C4-2B (cell line): ENCODE measurements at regions not wholly inside any gene's neighbourhood (a gene's known extent, or its start where the extent isn't known, plus 50 kb on each side); places are given as distances from the start of the nearest gene placed in this dataset.

Experiments
- H3K27ac ChIP-seq: fragments of 450-650 bp; 2 replicates; pipeline ENCODE4 v1.5.1; 2017
- ZFX ChIP-seq: fragments of 450-650 bp; IDR thresholded peaks from 2 replicates; pipeline ENCODE4 v1.6.1; 2017
- TF ChIP-seq, protein P1 (sequence below): fragments of 450-650 bp; conservative IDR thresholded peaks from 2 replicates; pipeline ENCODE4 v1.5.1; 2017; ENCODE audit warnings: mild to moderate bottlenecking

DNA sequence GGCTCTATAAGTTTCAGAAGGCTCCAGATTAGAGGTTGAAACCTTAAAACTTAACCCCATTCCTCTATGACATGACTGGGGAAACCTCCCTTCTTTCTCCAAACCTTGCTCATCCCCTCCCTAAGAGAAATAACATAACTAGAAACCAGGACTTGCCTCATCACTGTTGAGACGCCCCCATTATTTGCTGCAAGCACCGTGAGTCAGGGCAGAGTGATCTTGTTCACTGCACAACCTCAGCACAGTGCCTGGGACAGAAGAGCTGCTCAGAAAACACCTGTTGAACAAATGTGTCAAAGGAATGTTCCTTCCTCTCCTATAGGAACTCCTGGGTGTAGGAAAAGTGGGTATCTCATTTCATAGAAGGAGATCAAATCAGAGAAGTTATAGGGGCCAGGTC is 132.7 kb upstream of the CTAGE1 start:
- TF ChIP-seq ZFX, result no peak
- TF ChIP-seq, protein P1, sequence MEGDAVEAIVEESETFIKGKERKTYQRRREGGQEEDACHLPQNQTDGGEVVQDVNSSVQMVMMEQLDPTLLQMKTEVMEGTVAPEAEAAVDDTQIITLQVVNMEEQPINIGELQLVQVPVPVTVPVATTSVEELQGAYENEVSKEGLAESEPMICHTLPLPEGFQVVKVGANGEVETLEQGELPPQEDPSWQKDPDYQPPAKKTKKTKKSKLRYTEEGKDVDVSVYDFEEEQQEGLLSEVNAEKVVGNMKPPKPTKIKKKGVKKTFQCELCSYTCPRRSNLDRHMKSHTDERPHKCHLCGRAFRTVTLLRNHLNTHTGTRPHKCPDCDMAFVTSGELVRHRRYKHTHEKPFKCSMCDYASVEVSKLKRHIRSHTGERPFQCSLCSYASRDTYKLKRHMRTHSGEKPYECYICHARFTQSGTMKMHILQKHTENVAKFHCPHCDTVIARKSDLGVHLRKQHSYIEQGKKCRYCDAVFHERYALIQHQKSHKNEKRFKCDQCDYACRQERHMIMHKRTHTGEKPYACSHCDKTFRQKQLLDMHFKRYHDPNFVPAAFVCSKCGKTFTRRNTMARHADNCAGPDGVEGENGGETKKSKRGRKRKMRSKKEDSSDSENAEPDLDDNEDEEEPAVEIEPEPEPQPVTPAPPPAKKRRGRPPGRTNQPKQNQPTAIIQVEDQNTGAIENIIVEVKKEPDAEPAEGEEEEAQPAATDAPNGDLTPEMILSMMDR, result no peak
- H3K27ac ChIP-seq, result no peak overlapping the region

DNA sequence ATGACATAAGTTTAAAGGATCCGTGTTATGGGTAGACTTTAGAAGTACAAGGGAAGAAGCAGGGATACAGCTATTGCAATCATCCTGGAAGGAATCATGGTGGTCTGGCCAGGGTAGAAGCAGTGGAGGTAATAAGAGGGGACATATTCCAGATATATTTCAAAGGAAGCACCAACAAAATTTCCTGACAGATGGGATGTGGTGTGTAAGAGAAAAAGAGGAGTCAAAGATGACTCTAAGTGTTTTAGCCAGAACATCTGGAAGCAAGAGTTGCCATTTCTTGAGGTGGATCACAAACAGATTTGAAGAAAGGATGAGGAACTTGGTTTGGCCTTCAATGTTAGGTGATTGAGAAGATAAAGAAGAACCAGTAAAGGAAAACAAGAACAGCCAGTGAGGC is 133.1 kb upstream of the CTAGE1 start:
- H3K27ac ChIP-seq, result no peak overlapping the region
- TF ChIP-seq, protein P1, result no peak
- TF ChIP-seq ZFX, result no peak

DNA sequence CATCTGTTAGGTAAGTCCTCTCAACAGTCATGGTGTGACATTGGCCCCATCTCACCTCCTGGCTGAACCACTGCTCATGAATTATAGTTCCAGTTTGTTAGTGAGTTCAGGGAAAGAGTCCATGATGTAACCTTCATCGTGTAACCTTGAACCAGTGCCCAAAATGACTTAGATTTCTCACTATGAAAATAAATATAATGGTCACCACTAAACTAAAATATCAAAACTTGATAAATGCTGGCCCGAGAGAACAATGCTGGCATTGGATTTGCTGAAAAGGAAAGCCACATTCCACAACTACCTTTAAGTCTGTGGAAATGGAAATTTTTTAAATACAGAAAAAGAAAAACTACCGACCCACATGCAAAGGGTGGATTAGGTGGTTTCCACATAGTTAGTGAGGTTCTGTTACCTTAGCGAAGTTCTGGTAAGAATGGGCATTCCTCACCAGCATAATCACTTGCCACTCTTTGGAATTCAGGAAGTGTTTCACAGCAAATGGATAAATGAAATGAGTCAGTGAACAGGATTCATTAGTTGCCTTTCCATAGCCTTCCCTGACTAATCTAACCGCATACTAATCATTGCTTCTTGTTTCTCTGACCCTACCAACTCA is 133.9 kb upstream of the CTAGE1 start:
- no peak for TF ChIP-seq ZFX
- no peak overlapping the region for H3K27ac ChIP-seq

DNA sequence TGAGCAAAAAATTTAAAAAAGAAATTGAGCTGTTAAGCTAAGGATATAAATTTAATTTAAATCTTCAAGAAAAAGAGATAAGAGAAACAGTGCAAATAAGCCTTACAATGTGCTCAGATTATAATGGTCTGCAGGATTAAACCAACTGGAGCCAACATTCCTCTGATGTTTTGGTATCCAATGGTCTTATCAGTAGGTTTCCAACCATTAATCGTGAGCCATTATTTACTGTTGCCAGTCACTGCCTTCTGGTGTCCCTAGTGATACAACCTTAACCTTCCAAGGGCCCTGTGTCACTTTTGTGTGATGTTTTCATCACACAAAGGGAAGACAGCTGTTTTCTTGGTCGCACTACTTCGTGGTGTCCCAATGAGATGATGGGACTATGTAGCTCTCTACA is 134.5 kb upstream of the CTAGE1 start:
- TF ChIP-seq ZFX, result no peak
- TF ChIP-seq, protein P1, result no peak
- no peak overlapping the region for H3K27ac ChIP-seq

DNA sequence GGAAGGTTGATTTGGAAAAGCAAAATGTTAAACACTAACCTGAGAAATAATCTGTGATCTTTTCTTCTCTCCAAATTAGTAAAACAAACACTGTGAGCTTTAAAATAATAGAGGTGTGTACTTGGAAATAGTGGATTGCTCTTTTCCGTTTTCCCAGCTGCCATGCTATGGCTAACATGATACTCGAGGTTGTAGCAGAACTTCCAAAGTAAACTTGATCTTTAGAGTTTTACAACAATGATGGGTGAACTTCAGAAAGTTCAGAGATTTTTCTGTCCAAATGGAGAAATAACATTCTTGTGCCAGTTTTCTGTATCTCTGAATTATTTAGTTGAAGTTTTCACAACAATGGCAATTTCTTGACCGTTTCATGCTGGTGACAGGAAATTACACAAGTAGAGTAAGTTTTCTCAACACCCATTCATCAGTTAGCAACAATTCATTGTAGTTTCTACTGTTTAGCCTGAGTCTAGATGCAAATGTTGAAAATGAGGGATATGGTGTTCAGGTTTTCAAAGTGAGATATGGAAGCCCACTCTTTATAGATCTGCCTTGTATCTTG is 135.3 kb upstream of the CTAGE1 start:
- TF ChIP-seq, protein P1, result no peak
- TF ChIP-seq ZFX, result no peak
- no peak overlapping the region for H3K27ac ChIP-seq

DNA sequence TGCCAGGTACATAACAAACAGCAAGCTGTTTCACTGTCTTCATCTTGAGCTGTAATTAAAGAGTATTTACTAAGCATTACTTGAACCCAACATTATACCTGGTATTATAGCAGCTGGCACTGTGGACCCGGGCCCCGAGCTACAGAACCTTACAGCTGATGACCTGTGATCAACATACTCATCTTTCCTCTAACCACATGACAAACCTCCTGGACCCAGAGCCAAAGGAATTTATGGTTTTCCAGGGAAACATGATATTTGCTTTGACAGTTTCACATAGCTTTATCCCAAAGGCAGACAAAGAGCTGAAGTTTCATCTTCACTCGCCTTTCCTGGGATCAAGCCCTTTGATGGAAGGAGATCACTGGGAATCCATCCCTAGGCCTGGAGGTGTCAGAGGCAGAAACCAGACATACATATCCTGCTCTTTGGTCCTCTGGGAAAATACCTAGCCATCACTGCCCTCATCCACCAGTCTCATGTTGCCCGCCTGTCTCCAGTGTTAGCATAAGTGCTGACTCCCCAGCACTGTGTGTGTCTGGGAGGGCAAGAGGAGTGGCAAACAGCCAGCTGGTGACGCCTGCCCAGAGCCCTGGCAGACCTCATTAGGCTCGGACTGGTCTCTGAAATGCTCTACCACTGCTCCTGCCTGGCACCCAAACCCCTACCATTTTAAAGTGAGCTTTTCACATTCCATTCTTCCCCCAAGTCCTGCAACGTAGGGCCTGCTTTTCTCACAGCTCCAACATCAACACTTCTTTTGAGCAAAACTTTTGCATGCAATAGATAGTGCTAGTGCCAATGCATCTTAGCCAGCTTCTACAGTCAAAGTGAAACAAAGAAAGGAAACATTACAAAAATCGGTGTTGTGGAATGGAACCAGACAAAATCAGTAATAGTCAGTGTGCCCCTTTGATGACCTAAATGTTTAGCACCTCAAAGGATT is 138.8 kb upstream of the CTAGE1 start:
- H3K27ac ChIP-seq, result no peak overlapping the region
- TF ChIP-seq, protein P1, result no peak
- TF ChIP-seq ZFX, result no peak

DNA sequence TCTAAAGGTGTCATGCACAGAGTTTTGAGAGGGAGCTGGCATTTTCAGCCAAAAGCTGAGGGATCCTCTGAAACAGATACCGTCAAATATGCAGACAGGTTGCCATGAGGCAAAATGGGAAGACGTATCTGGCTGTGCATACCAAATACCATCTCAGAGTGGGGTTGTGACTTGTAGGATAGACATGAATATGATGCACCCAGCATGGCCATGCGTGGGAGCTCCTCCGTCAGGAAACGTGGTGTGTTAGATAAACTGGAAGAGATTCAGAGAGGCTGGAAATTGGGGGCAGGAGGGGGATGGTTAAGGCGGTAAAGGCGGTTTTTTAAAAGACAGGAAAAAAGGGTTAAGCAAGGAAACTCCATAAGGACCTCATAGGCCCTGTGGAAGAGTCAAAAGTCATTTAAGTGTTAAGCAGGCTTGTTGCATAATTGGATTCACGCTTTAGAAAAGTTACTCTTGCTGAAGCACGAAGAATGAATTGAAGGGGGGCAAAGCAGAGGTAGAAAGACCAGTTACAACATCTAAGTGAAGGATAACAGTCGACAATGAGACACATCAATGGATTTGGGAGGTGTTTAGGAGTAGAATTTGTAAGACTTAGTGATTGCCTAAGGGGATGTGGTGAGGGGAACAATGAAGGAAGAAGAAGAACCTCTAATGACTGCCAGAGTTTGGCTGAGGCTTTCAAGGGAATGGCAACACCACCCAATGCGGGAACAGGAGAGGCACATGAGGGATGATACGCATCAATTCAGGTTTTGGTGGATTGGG is 139.6 kb upstream of the CTAGE1 start:
- no peak for TF ChIP-seq ZFX
- no peak overlapping the region for H3K27ac ChIP-seq

DNA sequence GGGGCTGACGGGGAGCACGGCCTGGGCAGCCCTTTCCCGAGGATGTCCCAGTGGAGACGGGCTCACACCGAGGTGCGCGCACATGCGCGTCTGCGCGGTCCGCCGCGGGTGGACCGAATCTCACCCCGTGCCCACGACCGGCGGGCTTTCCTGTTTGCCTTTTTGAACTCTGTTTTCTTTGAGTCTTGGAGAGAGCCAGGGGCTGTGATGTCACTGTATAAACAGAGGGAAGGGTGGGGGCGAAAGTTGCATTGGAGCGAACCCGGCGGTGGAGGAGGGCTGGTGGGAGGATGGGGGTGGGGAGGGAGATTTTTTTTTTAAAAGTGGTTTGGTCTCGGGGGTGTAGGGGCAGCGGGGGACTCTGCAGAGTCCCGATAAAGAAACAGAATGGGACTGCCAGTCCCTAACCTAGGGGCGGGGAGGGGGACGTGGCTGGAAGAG is 141.2 kb upstream of the CTAGE1 start:
- TF ChIP-seq, protein P1, result no peak
- TF ChIP-seq ZFX, result no peak
- H3K27ac ChIP-seq, result no peak overlapping the region
